ENCODE measurements at regions not wholly inside any gene's neighbourhood (a gene's known extent, or its start where the extent isn't known, plus 50 kb on each side); places are given as distances from the start of the nearest gene placed in this dataset.

GRCh38 chr7:41503438-41503837 lies 199.5 kb downstream of the INHBA start:
- no peak overlapping the region for H4K91ac ChIP-seq (replicated peaks; ENCODE audit: insufficient read length, low read length)
- no peak overlapping the region for H4K8ac ChIP-seq (ENCODE audit: extremely low read depth, insufficient read depth, low read length)
- CTCF ChIA-PET (ENCODE audit: partially characterized antibody), result interaction anchor here (0.7 to 1.0 kb wide), 2 partner anchors 12 to 419 kb away, joined by 3 to 4 read pairs; no protein-coding TSS in a partner anchor
- no peak overlapping the region for H3K4ac ChIP-seq (replicated peaks; ENCODE audit: insufficient read length, low read depth, low read length)
- H3K9me3 ChIP-seq (ENCODE audit: insufficient read depth in 2 of 2, low read depth in 1 of 2, low read length in 1 of 2), result no peaks in the 10 kb centered on the region
- no peak overlapping the region for H2AK5ac ChIP-seq (ENCODE audit: low read depth, low read length)
- FAIRE-seq, result no peak
- no peak overlapping the region for H3K27ac ChIP-seq (ENCODE audit: low read depth, low read length)
- no peaks in the 10 kb centered on the region for H4K20me1 ChIP-seq (replicated peaks in 1 of 2; ENCODE audit: control insufficient read depth in 1 of 2, insufficient read depth in 2 of 2, low read length in 2 of 2)
- H3K79me2 ChIP-seq (ENCODE audit: control insufficient read depth in 1 of 2, insufficient read depth in 2 of 2, low read length in 2 of 2), result no peaks in the 10 kb centered on the region
- H3K4me1 ChIP-seq (replicated peaks in 1 of 4; ENCODE audit: control insufficient read depth in 3 of 4, insufficient read depth in 4 of 4, low read length in 3 of 4), result no peaks in the 10 kb centered on the region; a peak in 2 of 7 replicates
- H3K23ac ChIP-seq (ENCODE audit: insufficient read length), result no peak overlapping the region
- H4K5ac ChIP-seq (ENCODE audit: insufficient read length, low read depth, low read length), result no peak overlapping the region
- no peak overlapping the region for H3K9ac ChIP-seq (replicated peaks in 1 of 4; ENCODE audit: extremely low read depth in 1 of 4, low read depth in 3 of 4, low read length in 3 of 4)
- no peak overlapping the region for H2BK120ac ChIP-seq (replicated peaks; ENCODE audit: low read depth, low read length)
- H2BK12ac ChIP-seq (ENCODE audit: low read depth, low read length), result no peak overlapping the region
- no peak overlapping the region for H3K4me2 ChIP-seq (ENCODE audit: insufficient read depth in 1 of 2, low read depth in 2 of 2, low read length in 2 of 2)
- no peaks in the 10 kb centered on the region for H3K79me1 ChIP-seq (ENCODE audit: low read depth, low read length)
- no peak overlapping the region for H3K18ac ChIP-seq (ENCODE audit: extremely low read depth, low read length)
- no peaks in the 10 kb centered on the region for H3K36me3 ChIP-seq (ENCODE audit: control insufficient read depth in 2 of 4, insufficient read depth in 4 of 4, low read length in 3 of 4)
- H2BK20ac ChIP-seq (ENCODE audit: low read length), result no peak overlapping the region
- no peak overlapping the region for H2BK5ac ChIP-seq (ENCODE audit: low read depth, low read length)
- H3K56ac ChIP-seq (replicated peaks; ENCODE audit: insufficient read length, low read depth, low read length), result no peak overlapping the region
- H3K27me3 ChIP-seq (replicated peaks in 1 of 4; ENCODE audit: control insufficient read depth in 3 of 4, extremely low read depth in 1 of 4, insufficient read depth in 3 of 4, low read length in 3 of 4), result no peaks in the 10 kb centered on the region
- no peak overlapping the region for H3K14ac ChIP-seq (ENCODE audit: insufficient read length)
- no peaks in the 10 kb centered on the region for H3K23me2 ChIP-seq (ENCODE audit: low read depth, low read length)
- DNase-seq (ENCODE audit: low read depth in 1 of 2, low spot score in 2 of 2), result no peak
- no peak overlapping the region for H2AFZ ChIP-seq (ENCODE audit: low read length)
- TF ChIP-seq SIRT6 (IDR thresholded peaks at IDR 0.05; ENCODE audit: low read length), result no peak
- POLR2A ChIA-PET (ENCODE audit: partially characterized antibody), result no interaction called here
- H3K4me3 ChIP-seq (ENCODE audit: extremely low read depth in 1 of 4, insufficient read depth in 2 of 4, low read depth in 3 of 4, low read length in 4 of 4), result no peak overlapping the region
- H2BK15ac ChIP-seq (ENCODE audit: low read length), result no peak overlapping the region
